Panc1 (cell line): ENCODE measurements at regions not wholly inside any gene's neighbourhood (a gene's known extent, or its start where the extent isn't known, plus 50 kb on each side); places are given as distances from the start of the nearest gene placed in this dataset.

ENCODE experiments used
- CTCF ChIP-seq: fragments of 450-650 bp; IDR thresholded peaks from 2 replicates; pipeline ENCODE4 v1.5.1; 2017; ENCODE audit warnings: mild to moderate bottlenecking
- POLR2AphosphoS5 ChIP-seq: IDR thresholded peaks from 2 replicates; pipeline ENCODE4 v1.6.1; 2012; ENCODE audit warnings: mild to moderate bottlenecking, low read depth, low read length, moderate library complexity
- REST ChIP-seq, 2 experiments: IDR thresholded peaks; 2 replicates each; pipeline ENCODE4 v1.6.1; 2011 to 2012; ENCODE audit warnings: low read depth in 2 of 2, control low read depth in 1 of 2, low read length in 1 of 2, mild to moderate bottlenecking in 1 of 2, moderate library complexity in 1 of 2; ENCODE audit not compliant: insufficient read depth in 1 of 2
- SIN3A ChIP-seq: IDR thresholded peaks from 2 replicates; pipeline ENCODE4 v1.6.1; 2012; ENCODE audit warnings: low read depth, mild to moderate bottlenecking, low read length, moderate library complexity, borderline replicate concordance; ENCODE audit not compliant: insufficient read depth
- TCF7L2 ChIP-seq: IDR thresholded peaks from 2 replicates; pipeline ENCODE4 v1.6.1; 2011; ENCODE audit warnings: mild to moderate bottlenecking, low read depth, low read length, inconsistent platforms

- TF ChIP-seq REST (IDR thresholded peaks at IDR 0.05; ENCODE audit: insufficient read depth in 1 of 2, low read depth in 2 of 2, low read length in 1 of 2) (no peak), CTCF (no peak), SIN3A (no peak), TCF7L2 (no peak), POLR2AphosphoS5 (no peak)
Observed at GRCh38 chr4:180682776-180683175, 1560.4 kb upstream of the TENM3 start.
